ENCODE measurements at regions not wholly inside any gene's neighbourhood (a gene's known extent, or its start where the extent isn't known, plus 50 kb on each side); places are given as distances from the start of the nearest gene placed in this dataset.

DNA sequence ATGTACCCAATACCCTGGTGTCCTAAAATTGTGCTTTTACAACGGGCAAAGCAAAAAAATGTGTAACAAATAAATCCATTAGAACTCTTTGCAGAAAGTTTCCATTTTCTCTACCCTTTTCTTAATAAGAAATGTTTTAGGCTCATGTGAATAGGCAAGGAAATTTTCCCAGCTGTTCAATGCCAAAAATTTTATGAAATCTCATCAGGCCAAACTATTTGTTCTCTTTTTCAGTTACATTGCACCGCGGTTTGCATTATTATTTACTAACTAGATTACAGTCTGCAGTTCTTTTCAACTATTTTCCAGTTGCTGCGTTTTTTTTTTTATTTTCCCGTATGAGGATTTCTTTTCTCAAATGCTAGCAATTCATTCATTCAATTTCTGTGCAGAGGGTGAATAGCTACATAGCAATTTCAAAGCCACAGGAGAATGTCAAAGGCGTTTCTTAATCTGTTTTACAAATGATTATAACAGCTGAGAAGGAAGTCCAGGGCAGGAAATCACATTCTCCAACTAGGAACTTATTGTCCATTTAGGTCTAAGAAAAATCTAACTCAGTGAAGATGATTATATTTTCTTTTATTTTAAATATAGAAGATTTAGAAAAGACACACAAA is 367.5 kb upstream of the MMADHC start:
- TF ChIP-seq, protein P1, sequence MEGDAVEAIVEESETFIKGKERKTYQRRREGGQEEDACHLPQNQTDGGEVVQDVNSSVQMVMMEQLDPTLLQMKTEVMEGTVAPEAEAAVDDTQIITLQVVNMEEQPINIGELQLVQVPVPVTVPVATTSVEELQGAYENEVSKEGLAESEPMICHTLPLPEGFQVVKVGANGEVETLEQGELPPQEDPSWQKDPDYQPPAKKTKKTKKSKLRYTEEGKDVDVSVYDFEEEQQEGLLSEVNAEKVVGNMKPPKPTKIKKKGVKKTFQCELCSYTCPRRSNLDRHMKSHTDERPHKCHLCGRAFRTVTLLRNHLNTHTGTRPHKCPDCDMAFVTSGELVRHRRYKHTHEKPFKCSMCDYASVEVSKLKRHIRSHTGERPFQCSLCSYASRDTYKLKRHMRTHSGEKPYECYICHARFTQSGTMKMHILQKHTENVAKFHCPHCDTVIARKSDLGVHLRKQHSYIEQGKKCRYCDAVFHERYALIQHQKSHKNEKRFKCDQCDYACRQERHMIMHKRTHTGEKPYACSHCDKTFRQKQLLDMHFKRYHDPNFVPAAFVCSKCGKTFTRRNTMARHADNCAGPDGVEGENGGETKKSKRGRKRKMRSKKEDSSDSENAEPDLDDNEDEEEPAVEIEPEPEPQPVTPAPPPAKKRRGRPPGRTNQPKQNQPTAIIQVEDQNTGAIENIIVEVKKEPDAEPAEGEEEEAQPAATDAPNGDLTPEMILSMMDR (IDR thresholded peaks at IDR 0.05): no peak
- Mint-ChIP-seq H3K4me3 (no peak overlapping the region), H3K9me3 (peaks cover 27% of the 10 kb centered on the region), H3K36me3 (ENCODE audit: low read depth) (no peaks in the 10 kb centered on the region), H3K4me1 (no peaks in the 10 kb centered on the region), H3K27me3 (ENCODE audit: low read depth, poor library complexity) (peaks cover 4% of the 10 kb centered on the region), H3K27ac (no peak overlapping the region)
- DNase-seq: no peak

DNA sequence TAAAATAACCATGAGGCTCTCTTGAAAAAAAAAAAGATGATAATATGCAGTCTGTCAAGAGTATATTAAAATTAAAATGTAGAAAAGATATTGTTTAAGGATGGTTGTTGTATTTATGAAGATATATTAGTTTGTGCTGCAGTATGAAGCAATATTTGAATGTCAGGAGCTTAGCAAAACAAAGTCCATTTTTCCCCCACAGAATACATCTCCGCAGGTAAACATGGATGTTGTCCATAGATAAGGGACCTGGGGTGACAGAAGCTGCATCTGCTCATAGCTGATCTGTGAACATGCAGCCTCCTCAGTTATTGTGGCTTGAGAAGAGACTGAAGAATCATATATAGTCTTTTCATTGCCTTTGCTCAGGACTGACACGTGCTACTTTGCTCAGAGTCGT is 366.1 kb upstream of the MMADHC start:
- TF ChIP-seq, protein P1 (IDR thresholded peaks at IDR 0.05): no peak
- no peak for DNase-seq
- Mint-ChIP-seq H3K27me3 (ENCODE audit: low read depth, poor library complexity) (peaks cover 4% of the 10 kb centered on the region), H3K4me1 (no peaks in the 10 kb centered on the region), H3K4me3 (no peak overlapping the region), H3K36me3 (ENCODE audit: low read depth) (no peaks in the 10 kb centered on the region), H3K27ac (no peak overlapping the region), H3K9me3 (peaks cover 12% of the 10 kb centered on the region)

DNA sequence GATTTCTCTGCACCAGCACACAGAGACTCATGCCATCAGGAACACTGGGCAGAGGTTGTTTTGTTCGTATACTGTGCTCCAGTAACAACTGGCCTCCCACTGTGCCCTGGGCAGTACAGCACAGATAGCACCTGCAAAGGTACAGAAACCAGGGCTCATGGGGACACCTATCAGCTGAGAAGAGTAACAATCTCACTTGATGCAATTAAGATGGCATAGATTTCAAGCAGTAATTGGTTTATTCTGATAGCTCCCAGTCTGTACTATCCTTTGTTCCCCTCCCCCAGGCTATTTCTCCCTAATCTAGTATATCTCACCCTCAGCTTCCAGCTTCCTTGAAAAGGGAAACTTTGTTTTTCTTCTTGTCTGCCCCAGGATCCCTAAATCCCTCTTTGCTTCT is 343.9 kb upstream of the MMADHC start:
- no peak overlapping the region for H3K27ac Mint-ChIP-seq
- H3K27me3 Mint-ChIP-seq (ENCODE audit: low read depth, poor library complexity): no peaks in the 10 kb centered on the region
- no peaks in the 10 kb centered on the region for H3K9me3 Mint-ChIP-seq
- H3K4me3 Mint-ChIP-seq: no peak overlapping the region
- DNase-seq: no peak
- H3K4me1 Mint-ChIP-seq: no peaks in the 10 kb centered on the region
- TF ChIP-seq, protein P1 (IDR thresholded peaks at IDR 0.05): no peak
- H3K36me3 Mint-ChIP-seq (ENCODE audit: low read depth): no peaks in the 10 kb centered on the region

DNA sequence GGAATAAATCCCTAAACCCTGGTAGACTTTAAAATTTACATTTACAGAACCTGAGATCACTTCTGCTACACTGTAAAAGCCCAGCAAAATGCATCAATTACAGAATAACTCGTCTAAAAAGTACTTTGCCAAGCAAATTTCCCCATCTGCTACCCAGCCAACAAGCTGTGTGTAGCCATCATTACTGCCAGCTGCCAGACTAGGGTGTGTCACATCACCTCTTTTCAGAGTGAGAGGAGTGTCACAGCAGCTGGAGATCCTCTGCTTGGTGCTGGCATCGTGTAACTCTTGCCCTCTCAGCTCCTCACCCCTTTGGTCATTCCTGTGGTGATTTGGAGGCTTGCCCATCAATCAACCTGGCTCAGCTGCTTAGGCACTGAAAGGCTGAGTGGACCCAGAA is 340.4 kb upstream of the MMADHC start:
- Mint-ChIP-seq H3K36me3 (ENCODE audit: low read depth) (no peaks in the 10 kb centered on the region), H3K27ac (no peak overlapping the region), H3K9me3 (no peaks in the 10 kb centered on the region), H3K4me1 (peaks cover 9% of the 10 kb centered on the region), H3K27me3 (ENCODE audit: low read depth, poor library complexity) (peaks cover 3% of the 10 kb centered on the region), H3K4me3 (no peak overlapping the region)
- no peak for DNase-seq
- TF ChIP-seq, protein P1 (IDR thresholded peaks at IDR 0.05): no peak

DNA sequence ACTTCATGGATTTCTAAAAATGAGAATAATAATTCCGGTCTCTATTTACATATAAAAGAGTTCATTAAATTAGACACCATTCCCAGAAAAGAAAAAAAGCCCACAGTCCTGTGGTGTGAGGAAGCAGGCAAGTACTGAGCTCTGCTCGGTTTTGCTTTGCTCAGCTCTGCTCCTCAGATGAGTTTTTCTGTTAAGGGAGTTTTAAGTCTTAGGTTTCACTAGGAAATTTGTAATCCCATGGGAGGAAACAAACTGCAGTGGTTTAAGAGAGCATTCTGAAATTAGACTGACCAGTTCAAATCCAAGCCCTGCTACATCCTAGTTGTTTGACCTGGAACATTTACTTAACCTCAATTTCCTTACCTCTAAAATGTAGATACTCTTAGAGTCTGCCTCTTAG is 338.6 kb upstream of the MMADHC start:
- Mint-ChIP-seq H3K27ac (peak overlapping the region; percentile 55), H3K4me3 (no peak overlapping the region), H3K36me3 (ENCODE audit: low read depth) (no peaks in the 10 kb centered on the region), H3K9me3 (peaks cover 6% of the 10 kb centered on the region), H3K4me1 (peaks cover 9% of the 10 kb centered on the region), H3K27me3 (ENCODE audit: low read depth, poor library complexity) (peaks cover 3% of the 10 kb centered on the region)
- TF ChIP-seq, protein P1 (IDR thresholded peaks at IDR 0.05): no peak
- no peak for DNase-seq

DNA sequence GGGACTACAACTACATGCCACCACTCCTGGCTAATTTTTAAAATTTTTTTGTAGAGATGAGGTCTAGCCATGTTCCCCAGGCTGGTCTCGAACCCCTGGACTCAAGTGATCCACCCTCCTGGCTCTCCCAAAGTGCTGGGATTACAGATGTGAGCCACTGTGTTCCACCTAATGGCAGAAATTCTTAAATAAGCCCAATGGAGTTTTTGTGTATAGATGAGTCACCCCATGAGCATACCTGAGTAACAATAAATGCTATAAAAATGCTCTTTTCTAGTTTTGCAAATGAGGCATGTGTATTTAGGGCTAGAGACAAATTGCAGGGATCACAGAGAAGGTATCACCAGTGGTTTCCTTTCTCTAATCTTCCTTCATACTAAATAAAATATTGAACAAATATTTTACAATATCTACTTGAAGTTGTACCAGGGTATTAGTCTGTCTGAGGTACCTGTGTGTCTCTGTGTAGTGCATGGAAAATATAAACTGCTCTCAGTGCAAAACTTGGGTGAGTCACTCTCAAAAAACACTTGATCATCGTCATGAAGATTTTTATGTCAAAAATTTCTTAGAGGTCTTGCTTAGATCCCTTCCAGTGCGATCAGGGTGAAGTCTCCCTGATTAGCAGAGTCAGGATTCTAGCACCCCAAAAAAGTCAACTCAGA is 337.1 kb upstream of the MMADHC start:
- Mint-ChIP-seq H3K36me3 (ENCODE audit: low read depth) (peaks cover 9% of the 10 kb centered on the region), H3K27me3 (ENCODE audit: low read depth, poor library complexity) (peaks cover 3% of the 10 kb centered on the region), H3K4me1 (peaks cover 9% of the 10 kb centered on the region), H3K9me3 (peaks cover 16% of the 10 kb centered on the region), H3K27ac (no peak overlapping the region), H3K4me3 (no peak overlapping the region)
- no peak for DNase-seq
- TF ChIP-seq, protein P1 (IDR thresholded peaks at IDR 0.05): no peak

Data from nephron progenitor cell (in vitro differentiated cells).